ENCODE measurements at regions not wholly inside any gene's neighbourhood (a gene's known extent, or its start where the extent isn't known, plus 50 kb on each side); places are given as distances from the start of the nearest gene placed in this dataset.

- Histone ChIP-seq H3K4me3 (ENCODE audit: low read depth, low read length) (no peak overlapping the region), H3K36me3 (ENCODE audit: control insufficient read depth, insufficient read depth, low read length) (no peaks in the 10 kb centered on the region), H3K9me3 (ENCODE audit: control insufficient read depth, insufficient read depth, low read length) (no peaks in the 10 kb centered on the region), H3K27me3 (ENCODE audit: control insufficient read depth, insufficient read depth, low read length) (no peaks in the 10 kb centered on the region), H3K9ac (ENCODE audit: low read depth, low read length) (no peak overlapping the region), H3K4me1 (ENCODE audit: control insufficient read depth, insufficient read depth, low read length) (no peaks in the 10 kb centered on the region)
Measured at GRCh38 chr4:11005300-11005699, 320.7 kb upstream of the CLNK start.

DNA sequence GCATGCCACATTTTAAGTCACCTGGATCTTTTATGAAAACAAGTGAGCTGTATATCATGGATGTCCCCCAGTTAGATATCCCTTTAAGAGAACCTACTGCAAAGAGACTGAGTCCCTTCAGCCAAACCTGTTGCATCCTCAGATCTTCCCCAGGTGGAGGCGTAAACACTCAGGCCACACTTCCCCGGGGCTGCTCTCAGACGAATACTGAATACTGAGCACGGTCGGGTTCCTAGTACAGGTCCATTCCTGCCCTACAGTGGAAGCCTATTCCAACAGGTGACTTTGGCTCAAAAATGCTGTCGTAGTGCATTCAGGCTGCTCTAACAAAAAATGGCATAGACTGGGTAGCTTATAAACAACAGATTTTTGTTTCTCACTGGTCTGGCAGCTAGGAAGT, 320.2 kb upstream of the CLNK start:
- no peaks in the 10 kb centered on the region for H3K4me1 ChIP-seq (ENCODE audit: control insufficient read depth, insufficient read depth, low read length)
- no peaks in the 10 kb centered on the region for H3K36me3 ChIP-seq (ENCODE audit: control insufficient read depth, insufficient read depth, low read length)
- no peak overlapping the region for H3K4me3 ChIP-seq (ENCODE audit: low read depth, low read length)
- no peaks in the 10 kb centered on the region for H3K27me3 ChIP-seq (ENCODE audit: control insufficient read depth, insufficient read depth, low read length)
- no peaks in the 10 kb centered on the region for H3K9me3 ChIP-seq (ENCODE audit: control insufficient read depth, insufficient read depth, low read length)
- no peak overlapping the region for H3K9ac ChIP-seq (ENCODE audit: low read depth, low read length)

DNA sequence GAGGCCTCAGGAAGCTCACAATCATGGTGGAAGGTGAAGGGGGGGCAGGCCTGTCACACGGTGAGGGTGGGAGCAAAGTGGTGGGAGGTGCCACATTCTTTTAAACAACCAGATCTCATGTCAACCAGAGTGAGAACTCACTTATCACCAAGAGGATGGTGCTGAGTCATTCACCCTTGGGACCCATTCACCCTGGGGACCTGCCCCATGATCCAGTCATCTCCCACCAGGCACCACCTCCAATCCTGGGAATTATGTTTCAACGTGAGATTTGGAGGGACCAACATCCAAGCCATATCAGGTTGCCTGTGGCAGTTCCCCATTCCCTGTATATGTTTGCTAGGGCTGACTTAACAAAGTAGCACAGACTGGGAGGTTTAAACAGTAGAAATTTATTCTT, 318.4 kb upstream of the CLNK start:
- Histone ChIP-seq H3K27me3 (ENCODE audit: control insufficient read depth, insufficient read depth, low read length) (no peaks in the 10 kb centered on the region), H3K9ac (ENCODE audit: low read depth, low read length) (no peak overlapping the region), H3K36me3 (ENCODE audit: control insufficient read depth, insufficient read depth, low read length) (no peaks in the 10 kb centered on the region), H3K4me1 (ENCODE audit: control insufficient read depth, insufficient read depth, low read length) (no peaks in the 10 kb centered on the region), H3K4me3 (ENCODE audit: low read depth, low read length) (no peak overlapping the region), H3K9me3 (ENCODE audit: control insufficient read depth, insufficient read depth, low read length) (no peaks in the 10 kb centered on the region)

DNA sequence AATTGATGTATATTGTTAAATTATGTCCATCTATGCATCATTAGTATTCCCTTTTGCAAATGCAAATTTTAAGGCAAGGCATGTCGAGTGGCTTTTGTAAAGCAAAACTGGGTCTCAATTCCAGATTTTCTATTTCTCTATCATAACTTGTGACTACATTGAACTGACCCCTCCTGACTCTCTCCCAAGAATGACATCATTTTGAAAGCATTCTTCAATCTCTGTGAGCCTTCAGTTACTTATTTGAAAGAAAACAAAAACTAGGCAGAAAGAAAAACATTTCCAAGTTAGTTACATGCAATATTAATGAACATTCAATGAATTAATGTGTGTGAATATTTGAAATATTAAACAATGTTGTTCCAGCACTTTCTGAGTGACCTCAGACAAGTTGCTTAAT, 314.3 kb upstream of the CLNK start:
- Histone ChIP-seq H3K9me3 (ENCODE audit: control insufficient read depth, insufficient read depth, low read length) (no peaks in the 10 kb centered on the region), H3K27me3 (ENCODE audit: control insufficient read depth, insufficient read depth, low read length) (no peaks in the 10 kb centered on the region), H3K4me3 (ENCODE audit: low read depth, low read length) (no peak overlapping the region), H3K4me1 (ENCODE audit: control insufficient read depth, insufficient read depth, low read length) (no peaks in the 10 kb centered on the region), H3K36me3 (ENCODE audit: control insufficient read depth, insufficient read depth, low read length) (no peaks in the 10 kb centered on the region), H3K9ac (ENCODE audit: low read depth, low read length) (no peak overlapping the region)

- peaks cover 25% of the 10 kb centered on the region for H3K4me1 ChIP-seq (ENCODE audit: control insufficient read depth, insufficient read depth, low read length)
- no peak overlapping the region for H3K4me3 ChIP-seq (ENCODE audit: low read depth, low read length)
- H3K27me3 ChIP-seq (ENCODE audit: control insufficient read depth, insufficient read depth, low read length), result peaks cover 29% of the 10 kb centered on the region
- no peaks in the 10 kb centered on the region for H3K36me3 ChIP-seq (ENCODE audit: control insufficient read depth, insufficient read depth, low read length)
- no peak overlapping the region for H3K9ac ChIP-seq (ENCODE audit: low read depth, low read length)
- H3K9me3 ChIP-seq (ENCODE audit: control insufficient read depth, insufficient read depth, low read length), result no peaks in the 10 kb centered on the region
Measured at GRCh38 chr4:10984815-10985214, 300.2 kb upstream of the CLNK start.

DNA sequence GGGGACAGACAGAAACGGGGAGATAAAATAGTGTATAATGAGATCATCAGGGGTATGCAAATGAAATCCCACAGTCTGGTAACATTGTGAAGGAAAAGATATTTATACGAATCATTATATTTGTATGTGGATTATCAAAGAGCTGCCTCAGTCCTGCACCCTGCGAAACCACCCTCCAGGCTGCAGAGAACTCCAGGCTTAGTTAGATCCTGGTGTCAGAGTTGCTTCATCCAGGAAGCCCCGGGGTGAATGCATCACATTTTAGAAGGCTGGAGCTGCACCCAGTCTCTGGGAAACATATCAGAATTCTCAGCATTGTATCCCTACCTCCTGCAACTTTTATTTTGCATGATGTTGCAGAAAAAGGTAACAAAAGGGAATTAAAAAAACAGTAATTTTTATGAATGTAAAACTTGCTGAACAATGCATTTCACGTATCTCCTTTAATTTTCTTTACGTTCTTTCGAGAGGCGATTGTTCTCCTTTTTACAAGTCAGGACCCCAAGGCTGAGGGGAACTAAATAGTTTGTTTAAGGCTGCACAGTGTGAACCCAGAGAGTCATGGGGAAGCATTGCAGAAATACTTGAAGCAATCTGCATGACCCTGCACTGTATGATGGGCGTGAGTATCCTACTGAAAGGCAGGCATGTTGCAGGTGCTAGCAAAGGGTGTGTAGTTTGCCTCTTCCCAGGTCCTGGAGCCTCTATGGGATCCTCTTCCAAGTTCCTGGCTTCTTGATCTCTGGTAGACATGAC, 299.5 kb upstream of the CLNK start:
- Histone ChIP-seq H3K9ac (ENCODE audit: low read depth, low read length) (no peak overlapping the region), H3K4me3 (ENCODE audit: low read depth, low read length) (no peak overlapping the region), H3K9me3 (ENCODE audit: control insufficient read depth, insufficient read depth, low read length) (no peaks in the 10 kb centered on the region), H3K27me3 (ENCODE audit: control insufficient read depth, insufficient read depth, low read length) (peaks cover 30% of the 10 kb centered on the region), H3K36me3 (ENCODE audit: control insufficient read depth, insufficient read depth, low read length) (no peaks in the 10 kb centered on the region), H3K4me1 (ENCODE audit: control insufficient read depth, insufficient read depth, low read length) (peaks cover 25% of the 10 kb centered on the region)

DNA sequence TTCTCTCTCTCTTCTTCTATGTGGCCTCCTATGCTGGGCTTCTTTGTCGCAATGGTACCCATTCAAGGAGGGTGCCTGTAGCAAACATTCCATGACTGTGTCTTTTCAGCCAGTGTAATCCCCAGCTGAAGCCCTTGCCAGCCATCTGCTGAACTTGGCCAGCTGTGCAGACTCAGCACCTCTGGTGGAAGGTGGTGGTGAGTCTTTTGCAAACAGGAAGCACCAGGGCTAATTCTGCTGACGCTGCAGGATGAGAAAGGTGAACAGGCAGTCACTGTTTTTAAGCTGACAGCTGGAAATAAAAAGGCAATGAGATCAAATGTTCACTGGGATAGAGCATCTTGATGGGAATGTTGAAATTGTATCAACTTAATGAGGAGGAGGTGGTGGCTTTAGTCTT, 298.7 kb upstream of the CLNK start:
- Histone ChIP-seq H3K36me3 (ENCODE audit: control insufficient read depth, insufficient read depth, low read length) (no peaks in the 10 kb centered on the region), H3K27me3 (ENCODE audit: control insufficient read depth, insufficient read depth, low read length) (peaks cover 30% of the 10 kb centered on the region), H3K4me1 (ENCODE audit: control insufficient read depth, insufficient read depth, low read length) (peaks cover 25% of the 10 kb centered on the region), H3K9ac (ENCODE audit: low read depth, low read length) (no peak overlapping the region), H3K9me3 (ENCODE audit: control insufficient read depth, insufficient read depth, low read length) (no peaks in the 10 kb centered on the region), H3K4me3 (ENCODE audit: low read depth, low read length) (peak overlapping the region; percentile 8)

DNA sequence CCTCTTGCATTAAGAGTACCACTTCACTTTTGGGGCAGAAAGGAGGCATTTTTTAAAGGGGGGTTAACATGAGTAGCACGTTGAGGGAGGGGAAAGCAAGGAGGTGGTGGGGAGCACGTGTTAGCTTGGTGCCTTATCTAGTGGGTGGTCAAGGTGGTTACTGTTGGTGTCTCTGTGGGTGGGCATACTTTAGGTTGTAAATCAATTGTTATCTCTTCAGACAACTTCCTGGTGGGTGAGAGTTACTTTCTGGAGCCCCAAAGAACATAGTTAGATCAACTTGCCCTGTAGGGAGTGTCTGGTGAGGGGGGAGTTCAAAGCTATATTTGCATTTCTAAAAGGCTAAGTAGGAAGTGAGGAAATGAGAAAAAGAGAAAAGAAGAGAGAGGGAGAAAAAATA, 297.7 kb upstream of the CLNK start:
- Histone ChIP-seq H3K27me3 (ENCODE audit: control insufficient read depth, insufficient read depth, low read length) (peaks cover 30% of the 10 kb centered on the region), H3K9me3 (ENCODE audit: control insufficient read depth, insufficient read depth, low read length) (no peaks in the 10 kb centered on the region), H3K36me3 (ENCODE audit: control insufficient read depth, insufficient read depth, low read length) (no peaks in the 10 kb centered on the region), H3K4me3 (ENCODE audit: low read depth, low read length) (no peak overlapping the region), H3K4me1 (ENCODE audit: control insufficient read depth, insufficient read depth, low read length) (peaks cover 25% of the 10 kb centered on the region), H3K9ac (ENCODE audit: low read depth, low read length) (no peak overlapping the region)

DNA sequence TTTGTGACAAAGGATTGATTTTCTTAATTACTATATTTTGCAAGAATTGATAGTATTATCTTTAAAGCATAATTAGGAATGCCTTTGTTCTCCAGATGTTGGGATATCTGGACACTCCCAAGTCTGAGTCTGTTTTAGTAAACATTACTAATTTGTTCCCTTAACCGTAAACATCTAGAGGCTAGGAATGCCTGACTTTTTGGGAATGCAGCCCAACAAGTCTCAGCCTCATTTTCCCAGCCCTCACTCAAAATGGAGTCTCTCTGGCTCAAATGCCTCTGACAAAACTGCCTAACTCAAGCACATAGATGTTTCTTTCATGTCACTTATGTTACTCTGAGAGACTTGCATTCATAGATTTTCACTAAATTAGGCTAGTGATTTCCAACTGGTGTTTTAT, 297.0 kb upstream of the CLNK start:
- no peak overlapping the region for H3K4me3 ChIP-seq (ENCODE audit: low read depth, low read length)
- H3K9ac ChIP-seq (ENCODE audit: low read depth, low read length), result no peak overlapping the region
- H3K36me3 ChIP-seq (ENCODE audit: control insufficient read depth, insufficient read depth, low read length), result no peaks in the 10 kb centered on the region
- H3K4me1 ChIP-seq (ENCODE audit: control insufficient read depth, insufficient read depth, low read length), result peaks cover 25% of the 10 kb centered on the region
- H3K9me3 ChIP-seq (ENCODE audit: control insufficient read depth, insufficient read depth, low read length), result no peaks in the 10 kb centered on the region
- peaks cover 30% of the 10 kb centered on the region for H3K27me3 ChIP-seq (ENCODE audit: control insufficient read depth, insufficient read depth, low read length)

- Histone ChIP-seq H3K36me3 (ENCODE audit: control insufficient read depth, insufficient read depth, low read length) (no peaks in the 10 kb centered on the region), H3K27me3 (ENCODE audit: control insufficient read depth, insufficient read depth, low read length) (peaks cover 30% of the 10 kb centered on the region), H3K4me3 (ENCODE audit: low read depth, low read length) (no peak overlapping the region), H3K4me1 (ENCODE audit: control insufficient read depth, insufficient read depth, low read length) (peaks cover 25% of the 10 kb centered on the region), H3K9ac (ENCODE audit: low read depth, low read length) (no peak overlapping the region), H3K9me3 (ENCODE audit: control insufficient read depth, insufficient read depth, low read length) (no peaks in the 10 kb centered on the region)
Measured at GRCh38 chr4:10981096-10981495, 296.5 kb upstream of the CLNK start.

GRCh38 chr4:10979032-10979431, 294.5 kb upstream of the CLNK start:
- peaks cover 24% of the 10 kb centered on the region for H3K27me3 ChIP-seq (ENCODE audit: control insufficient read depth, insufficient read depth, low read length)
- no peaks in the 10 kb centered on the region for H3K36me3 ChIP-seq (ENCODE audit: control insufficient read depth, insufficient read depth, low read length)
- no peak overlapping the region for H3K9ac ChIP-seq (ENCODE audit: low read depth, low read length)
- H3K4me1 ChIP-seq (ENCODE audit: control insufficient read depth, insufficient read depth, low read length), result peaks cover 18% of the 10 kb centered on the region
- no peak overlapping the region for H3K4me3 ChIP-seq (ENCODE audit: low read depth, low read length)
- H3K9me3 ChIP-seq (ENCODE audit: control insufficient read depth, insufficient read depth, low read length), result no peaks in the 10 kb centered on the region

DNA sequence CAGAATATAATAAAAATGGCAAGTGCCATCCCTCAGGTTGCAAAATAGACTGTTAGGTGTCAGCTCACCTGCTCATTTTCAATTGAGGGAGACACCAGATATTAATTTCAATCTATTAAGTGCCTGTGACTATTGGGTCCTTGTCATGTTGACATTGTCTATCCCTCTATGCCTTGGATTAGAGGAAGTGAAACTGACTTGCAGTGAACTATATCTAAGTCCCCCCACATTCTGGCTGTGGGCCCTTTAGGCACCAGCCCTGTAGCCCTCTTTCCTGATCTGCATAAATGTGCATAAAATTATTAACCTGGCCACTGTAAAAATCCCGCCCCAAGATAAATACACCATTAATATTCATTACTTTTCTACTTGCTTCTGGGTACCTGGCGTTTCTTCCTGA, 293.0 kb upstream of the CLNK start:
- H3K4me1 ChIP-seq (ENCODE audit: control insufficient read depth, insufficient read depth, low read length), result peaks cover 4% of the 10 kb centered on the region
- peaks cover 15% of the 10 kb centered on the region for H3K27me3 ChIP-seq (ENCODE audit: control insufficient read depth, insufficient read depth, low read length)
- no peak overlapping the region for H3K4me3 ChIP-seq (ENCODE audit: low read depth, low read length)
- no peaks in the 10 kb centered on the region for H3K36me3 ChIP-seq (ENCODE audit: control insufficient read depth, insufficient read depth, low read length)
- H3K9ac ChIP-seq (ENCODE audit: low read depth, low read length), result no peak overlapping the region
- H3K9me3 ChIP-seq (ENCODE audit: control insufficient read depth, insufficient read depth, low read length), result no peaks in the 10 kb centered on the region

All from iPS-15b (cell line).